Testis (tissue), 2 donors: ENCODE measurements at regions not wholly inside any gene's neighbourhood (a gene's known extent, or its start where the extent isn't known, plus 50 kb on each side); places are given as distances from the start of the nearest gene placed in this dataset.
"Not testable (repeated sequence)": the region's sequence is repeated elsewhere in the genome, so short reads cannot be mapped to it uniquely, and the experiment has no call there.

ENCODE experiments used
- DNase-seq: peaks from one replicate; pipeline ENCODE4 v3.0.0-alpha.2; 2019
- H3K27ac ChIP-seq, 2 donors: fragments of 200-600 bp; sonication (generic); one replicate each; pipeline ENCODE4 v1.5.1; 2019
- H3K27me3 ChIP-seq: fragments of 200-600 bp; sonication (generic); one replicate; pipeline ENCODE4 v1.5.1; 2019
- H3K36me3 ChIP-seq: fragments of 200-600 bp; sonication (generic); one replicate; pipeline ENCODE4 v1.5.1; 2017; ENCODE audit warnings: low read depth; ENCODE audit errors: missing control alignments
- H3K4me1 ChIP-seq: fragments of 200-600 bp; sonication (generic); one replicate; pipeline ENCODE4 v1.5.1; 2019
- H3K4me3 ChIP-seq, 2 donors: fragments of 200-600 bp; sonication (generic); one replicate each; pipeline ENCODE4 v1.5.1; 2017 to 2019
- H3K9me3 ChIP-seq: fragments of 200-600 bp; sonication (generic); one replicate; pipeline ENCODE4 v1.5.1; 2017
- CTCF ChIP-seq, 3 experiments: fragments of 450-650 bp in 2 of 3; fragments of 200-600 bp in 1 of 3; sonication (generic) in 1 of 3; IDR thresholded peaks; one replicate each; pipeline ENCODE4 v1.5.1; 2016 to 2019; ENCODE audit warnings: antibody characterized with exemption in 3 of 3, mild to moderate bottlenecking in 2 of 3, moderate library complexity in 1 of 3
- POLR2A ChIP-seq: fragments of 450-650 bp; IDR thresholded peaks from one replicate; pipeline ENCODE4 v1.6.1; 2017; ENCODE audit warnings: antibody characterized with exemption, mild to moderate bottlenecking, moderate library complexity
- WGBS, 2 donors: methylation state at CpG; one replicate each; pipeline ENCODE4 v1.1.5; 2018; 5-methylcytosine and 5-hydroxymethylcytosine counted together
- intact Hi-C: fragments of 100-400 bp; cut with DNase I; formaldehyde crosslinking; loops from one replicate; pipeline ENCODE4 v1.15.1; 2023; ENCODE audit warnings: low total_unique reads

DNA sequence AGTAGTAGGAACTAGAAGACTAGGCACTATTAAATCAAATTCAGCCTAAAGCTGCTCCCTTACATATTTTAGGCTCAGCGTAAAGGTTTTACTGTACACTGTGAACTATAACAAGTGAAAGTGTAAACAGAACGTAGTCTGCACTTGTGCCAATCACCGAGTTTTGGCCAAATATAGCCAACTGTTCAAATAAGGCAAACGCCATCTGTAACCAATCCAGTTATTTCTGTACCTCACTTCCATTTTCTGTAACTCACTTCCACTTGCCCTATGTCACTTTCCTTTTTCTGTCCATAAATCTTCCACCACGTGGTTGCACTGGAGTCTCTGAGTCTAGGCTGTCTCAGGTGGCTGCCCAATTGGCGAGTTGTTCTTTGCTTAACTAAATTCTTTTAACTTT is 2132.2 kb downstream of the LRRC4C start:
- H3K27me3 ChIP-seq: no peaks in the 10 kb centered on the region
- no peaks in the 10 kb centered on the region for H3K4me1 ChIP-seq
- WGBS, 2 donors: 62 to 63% methylated on average over 6 of the region's 6 CpGs
- no peaks in the 10 kb centered on the region for H3K36me3 ChIP-seq
- no peaks in the 10 kb centered on the region for H3K9me3 ChIP-seq
- intact Hi-C loops: no loop called here
- TF ChIP-seq POLR2A (no peak), CTCF (IDR thresholded peaks at IDR 0.05) (no peak)
- no peak overlapping the region for H3K27ac ChIP-seq
- no peak overlapping the region for H3K4me3 ChIP-seq
- no peak for DNase-seq

- H3K27ac ChIP-seq, H3K9me3 ChIP-seq, H3K27me3 ChIP-seq, H3K4me1 ChIP-seq, DNase-seq, intact Hi-C loops, H3K36me3 ChIP-seq: not testable (repeated sequence)
- H3K4me3 ChIP-seq: peak overlapping the region; percentile 6 to 10
- WGBS, 2 donors: 76 to 94% methylated on average over 13 to 15 of the region's 21 CpGs
Measured at GRCh38 chr11:39311888-39312287, 2147.6 kb downstream of the LRRC4C start.

DNA sequence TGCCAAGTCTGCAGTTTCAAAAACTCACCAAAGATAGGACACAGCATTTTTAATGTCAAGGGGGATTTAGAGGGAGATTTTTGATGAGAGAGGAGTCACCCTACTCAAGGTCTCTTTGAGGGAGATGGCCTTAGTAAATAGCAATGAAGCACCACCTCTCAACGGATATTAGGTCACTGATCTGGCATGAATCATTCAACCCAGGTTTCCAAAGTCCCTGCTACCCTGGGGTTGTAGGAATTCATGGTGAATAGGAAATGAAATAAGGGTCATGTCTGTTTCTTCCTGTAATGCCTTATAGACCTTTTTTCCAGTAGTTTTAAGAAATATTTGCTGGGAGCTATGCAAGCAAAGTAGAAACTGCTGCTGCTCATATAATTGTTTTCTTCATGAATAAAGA is 2154.9 kb downstream of the LRRC4C start:
- no peaks in the 10 kb centered on the region for H3K9me3 ChIP-seq
- no peak overlapping the region for H3K27ac ChIP-seq
- no peak for DNase-seq
- no peak overlapping the region for H3K4me3 ChIP-seq
- no peaks in the 10 kb centered on the region for H3K36me3 ChIP-seq
- intact Hi-C loops: no loop called here
- no peaks in the 10 kb centered on the region for H3K4me1 ChIP-seq
- TF ChIP-seq CTCF (IDR thresholded peaks at IDR 0.05): no peak
- TF ChIP-seq POLR2A: no peak
- no peaks in the 10 kb centered on the region for H3K27me3 ChIP-seq
- WGBS, 2 donors: 33 to 50% methylated on average over 1 of the region's 1 CpG

DNA sequence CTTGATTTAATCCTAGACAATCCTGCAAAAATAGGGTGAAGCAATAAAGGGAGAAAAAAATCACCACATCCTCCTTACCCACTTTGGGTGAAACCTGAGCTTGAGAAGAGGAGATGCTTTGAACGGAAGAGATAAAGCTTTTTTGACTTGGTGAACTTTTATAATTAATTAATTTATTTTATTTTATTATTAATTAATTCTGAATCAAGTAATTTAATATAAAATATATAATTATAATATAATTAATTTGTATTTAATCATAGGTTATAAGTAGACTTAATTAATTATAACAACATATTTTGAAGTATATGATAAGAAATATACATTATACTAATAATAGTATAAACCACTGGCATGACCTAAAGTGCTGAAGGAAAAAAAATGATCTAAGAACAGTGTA is 2164.8 kb downstream of the LRRC4C start:
- WGBS, 2 donors: 89 to 100% methylated on average over 1 of the region's 1 CpG
- Histone ChIP-seq H3K4me1 (no peaks in the 10 kb centered on the region), H3K9me3 (no peaks in the 10 kb centered on the region), H3K36me3 (no peaks in the 10 kb centered on the region), H3K27ac (no peak overlapping the region), H3K4me3 (no peak overlapping the region), H3K27me3 (no peaks in the 10 kb centered on the region)
- DNase-seq: no peak
- TF ChIP-seq POLR2A (no peak), CTCF (IDR thresholded peaks at IDR 0.05) (no peak)
- intact Hi-C loops: no loop called here

- 65 to 70% methylated on average over 4 of the region's 4 CpGs for WGBS, 2 donors
- no peak for TF ChIP-seq POLR2A
- TF ChIP-seq CTCF (IDR thresholded peaks at IDR 0.05): no peak
- Histone ChIP-seq H3K4me1 (no peaks in the 10 kb centered on the region), H3K36me3 (no peaks in the 10 kb centered on the region), H3K4me3 (no peak overlapping the region), H3K27ac (no peak overlapping the region), H3K9me3 (no peaks in the 10 kb centered on the region), H3K27me3 (no peaks in the 10 kb centered on the region)
- intact Hi-C loops: no loop called here
- DNase-seq: no peak
Measured at GRCh38 chr11:39288011-39288410, 2171.4 kb downstream of the LRRC4C start.
